Astrocyte of the spinal cord (primary cell): ENCODE measurements at regions not wholly inside any gene's neighbourhood (a gene's known extent, or its start where the extent isn't known, plus 50 kb on each side); places are given as distances from the start of the nearest gene placed in this dataset.

Source experiments
- DNase-seq: peaks from one replicate; pipeline ENCODE4 v3.0.0; 2011; ENCODE audit warnings: low read depth, low spot score
- H3K4me3 ChIP-seq: 2 replicates; pipeline ENCODE4 v1.5.1; 2011; ENCODE audit warnings: low read depth, mild to moderate bottlenecking, low read length, moderate library complexity
- in situ Hi-C: cut with HindIII; loops from 2 replicates; pipeline ENCODE4 v1.10.0; 2017; ENCODE audit warnings: low sequenced_read_pairs
- TF ChIP-seq, protein P1 (sequence below): IDR thresholded peaks from 2 replicates; pipeline ENCODE4 v1.5.1; 2012; ENCODE audit warnings: low read depth, mild to moderate bottlenecking, low read length, inconsistent platforms

DNA sequence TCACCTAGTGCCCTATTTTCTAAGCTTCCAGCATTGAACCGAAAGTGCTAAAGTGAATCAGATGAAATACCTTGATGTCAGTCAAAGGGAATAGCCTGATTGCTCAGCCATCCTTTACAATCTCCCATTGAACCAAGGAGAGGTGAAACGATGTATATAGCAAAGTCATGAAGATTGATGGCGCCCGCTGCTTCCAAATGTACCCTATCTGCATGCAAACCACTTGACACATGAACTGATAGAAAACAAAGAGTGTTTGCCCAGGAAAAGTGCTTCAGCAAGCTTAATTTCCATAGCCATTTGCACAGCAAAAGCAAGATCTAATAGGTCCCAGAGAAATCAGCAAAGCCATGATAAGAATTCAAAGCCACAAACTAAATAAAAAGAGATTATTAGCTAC lies 624.9 kb upstream of the PCDH9 start:
- H3K4me3 ChIP-seq, result no peak overlapping the region
- TF ChIP-seq, protein P1, sequence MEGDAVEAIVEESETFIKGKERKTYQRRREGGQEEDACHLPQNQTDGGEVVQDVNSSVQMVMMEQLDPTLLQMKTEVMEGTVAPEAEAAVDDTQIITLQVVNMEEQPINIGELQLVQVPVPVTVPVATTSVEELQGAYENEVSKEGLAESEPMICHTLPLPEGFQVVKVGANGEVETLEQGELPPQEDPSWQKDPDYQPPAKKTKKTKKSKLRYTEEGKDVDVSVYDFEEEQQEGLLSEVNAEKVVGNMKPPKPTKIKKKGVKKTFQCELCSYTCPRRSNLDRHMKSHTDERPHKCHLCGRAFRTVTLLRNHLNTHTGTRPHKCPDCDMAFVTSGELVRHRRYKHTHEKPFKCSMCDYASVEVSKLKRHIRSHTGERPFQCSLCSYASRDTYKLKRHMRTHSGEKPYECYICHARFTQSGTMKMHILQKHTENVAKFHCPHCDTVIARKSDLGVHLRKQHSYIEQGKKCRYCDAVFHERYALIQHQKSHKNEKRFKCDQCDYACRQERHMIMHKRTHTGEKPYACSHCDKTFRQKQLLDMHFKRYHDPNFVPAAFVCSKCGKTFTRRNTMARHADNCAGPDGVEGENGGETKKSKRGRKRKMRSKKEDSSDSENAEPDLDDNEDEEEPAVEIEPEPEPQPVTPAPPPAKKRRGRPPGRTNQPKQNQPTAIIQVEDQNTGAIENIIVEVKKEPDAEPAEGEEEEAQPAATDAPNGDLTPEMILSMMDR, result no peak
- in situ Hi-C loops, result no loop called here
- no peak for DNase-seq

DNA sequence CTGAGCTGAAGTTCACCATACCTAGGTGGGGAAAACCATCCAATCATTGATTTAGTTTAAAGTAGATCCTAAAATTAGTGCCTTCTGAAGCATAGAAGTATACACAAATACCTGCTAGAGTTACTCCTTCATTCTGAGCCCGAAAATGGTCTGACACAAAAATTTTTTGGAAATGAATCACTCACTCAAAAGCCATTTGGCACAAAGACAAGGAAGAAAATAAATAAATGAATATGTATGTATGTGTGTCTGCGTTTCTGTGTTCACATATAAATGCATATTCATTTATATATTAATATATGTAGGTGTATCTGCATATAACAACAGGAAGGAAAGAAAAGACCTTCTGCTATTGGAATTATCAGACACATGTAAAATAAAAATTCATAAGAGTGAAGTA lies 614.4 kb upstream of the PCDH9 start:
- DNase-seq, result peak; percentile 14
- no peak overlapping the region for H3K4me3 ChIP-seq
- in situ Hi-C loops, result no loop called here
- TF ChIP-seq, protein P1, result no peak

DNA sequence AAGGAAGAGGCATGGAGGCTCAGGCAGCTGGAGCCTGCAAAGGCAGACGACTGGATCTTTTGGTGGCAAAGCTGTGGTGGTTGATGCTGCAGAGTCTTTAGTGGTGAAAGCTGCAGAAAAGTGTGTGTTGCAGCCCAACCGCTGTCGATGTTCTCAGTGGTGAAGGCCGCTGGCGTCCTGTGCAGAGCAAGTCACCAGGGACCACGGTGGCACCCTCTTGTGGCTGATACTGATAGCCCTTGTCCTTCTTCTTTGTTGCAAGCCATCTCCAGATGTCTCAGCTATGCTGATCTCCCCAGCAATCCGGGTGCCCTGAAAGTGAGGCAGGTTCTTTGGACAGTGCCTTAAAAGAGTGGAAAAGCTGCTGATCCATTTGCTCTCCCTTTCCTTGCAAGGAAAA lies 610.9 kb upstream of the PCDH9 start:
- H3K4me3 ChIP-seq, result no peak overlapping the region
- TF ChIP-seq, protein P1, result no peak
- in situ Hi-C loops, result no loop called here
- no peak for DNase-seq

DNA sequence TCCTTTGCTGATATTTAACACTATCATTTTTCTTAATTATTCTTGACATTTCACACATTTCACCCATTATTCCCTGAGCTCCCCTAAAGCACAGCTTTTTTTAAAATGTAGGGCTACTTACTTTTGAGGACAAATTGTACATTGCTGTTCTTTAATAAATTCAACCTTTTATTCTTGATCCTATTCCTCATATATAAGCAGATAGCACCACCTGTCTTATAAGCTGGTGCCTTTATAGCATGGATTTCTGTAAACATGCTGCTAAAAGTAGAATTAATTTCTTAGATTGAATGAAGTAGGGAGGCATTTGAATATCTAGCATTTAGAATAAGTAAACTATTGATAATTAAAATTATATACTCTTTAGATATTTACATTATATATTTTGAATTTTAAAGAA lies 603.4 kb upstream of the PCDH9 start:
- H3K4me3 ChIP-seq, result no peak overlapping the region

DNA sequence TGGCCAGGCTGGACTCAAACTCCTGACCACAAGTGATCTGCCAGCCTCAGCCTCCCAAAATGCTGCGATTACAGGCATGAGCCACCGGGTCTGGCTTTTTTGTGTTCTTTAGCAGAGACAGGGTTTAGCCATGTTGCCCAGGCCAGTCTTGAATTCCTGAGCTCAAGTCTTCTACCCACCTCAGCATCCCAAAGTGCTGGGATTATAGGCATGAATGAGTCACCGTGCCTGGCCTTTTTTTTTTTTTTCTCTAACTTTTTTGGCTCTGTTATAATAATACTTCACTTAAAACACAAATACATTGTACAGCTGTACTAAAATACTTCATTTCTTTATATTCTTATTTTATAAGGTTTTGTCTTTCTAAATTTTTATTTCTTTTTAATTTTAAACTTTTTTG lies 599.5 kb upstream of the PCDH9 start:
- TF ChIP-seq, protein P1, result no peak
- in situ Hi-C loops, result no loop called here
- DNase-seq, result peak; percentile 11
- no peak overlapping the region for H3K4me3 ChIP-seq

More for the DNA sequence above, 603.4 kb upstream of the PCDH9 start:
- in situ Hi-C loops, result no loop called here
- TF ChIP-seq, protein P1, result no peak
- DNase-seq, result no peak

DNA sequence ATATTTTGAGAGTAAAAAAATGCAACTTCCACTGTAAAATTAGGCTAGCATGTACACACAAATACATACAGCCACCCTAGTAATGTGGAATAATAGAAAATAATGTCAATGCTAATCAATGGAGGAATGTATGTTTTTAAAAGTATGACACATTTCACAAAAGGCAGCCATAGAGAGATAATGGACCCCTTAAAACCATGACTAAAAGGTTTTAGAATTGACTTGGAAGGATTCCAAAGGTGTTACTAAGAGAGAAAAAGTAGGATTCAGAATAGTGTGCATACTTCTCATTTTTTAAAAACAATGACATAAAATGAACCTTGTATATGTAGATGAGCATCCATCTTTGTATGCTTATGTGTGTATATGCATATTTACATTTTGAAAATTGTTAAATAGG lies 597.9 kb upstream of the PCDH9 start:
- in situ Hi-C loops, result no loop called here
- H3K4me3 ChIP-seq, result no peak overlapping the region
- DNase-seq, result peak; percentile 51
- TF ChIP-seq, protein P1, result no peak

DNA sequence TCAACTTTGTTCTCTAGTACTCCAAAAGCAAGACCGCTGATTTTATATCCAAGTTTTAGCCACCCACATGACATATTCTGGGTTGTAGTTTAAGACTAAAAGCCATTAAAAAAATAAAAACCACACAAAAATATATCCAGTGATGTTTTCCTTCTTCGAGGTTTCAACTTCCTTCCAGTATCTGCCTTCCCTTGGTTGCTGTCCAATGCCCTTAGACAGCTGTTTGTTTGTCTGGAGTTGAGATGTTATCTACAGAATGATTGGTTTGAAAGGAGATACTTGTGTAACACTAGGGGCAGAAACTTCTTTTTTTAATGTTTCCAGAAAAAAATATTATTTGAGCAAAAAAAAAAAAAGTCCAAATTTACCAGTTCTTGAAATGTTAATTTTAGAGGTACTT lies 591.5 kb upstream of the PCDH9 start:
- in situ Hi-C loops, result no loop called here
- no peak overlapping the region for H3K4me3 ChIP-seq
- DNase-seq, result peak; percentile 9
- TF ChIP-seq, protein P1, result no peak
